OCI-LY7 (cell line): ENCODE measurements at regions not wholly inside any gene's neighbourhood (a gene's known extent, or its start where the extent isn't known, plus 50 kb on each side); places are given as distances from the start of the nearest gene placed in this dataset.

Source experiments
- CTCF ChIP-seq: fragments of 200-600 bp; sonication (generic); conservative IDR thresholded peaks from 2 replicates; pipeline ENCODE4 v1.5.1; 2014; ENCODE audit warnings: mild to moderate bottlenecking, antibody characterized with exemption, low read length, moderate library complexity, mixed read lengths
- EZH2phosphoT487 ChIP-seq: fragments of 200-600 bp; sonication (generic); IDR thresholded peaks from 2 replicates; pipeline ENCODE4 v1.6.1; 2018; ENCODE audit warnings: low read depth, borderline replicate concordance, mild to moderate bottlenecking, mixed run types, antibody characterized with exemption, low read length, moderate library complexity, mixed read lengths

DNA sequence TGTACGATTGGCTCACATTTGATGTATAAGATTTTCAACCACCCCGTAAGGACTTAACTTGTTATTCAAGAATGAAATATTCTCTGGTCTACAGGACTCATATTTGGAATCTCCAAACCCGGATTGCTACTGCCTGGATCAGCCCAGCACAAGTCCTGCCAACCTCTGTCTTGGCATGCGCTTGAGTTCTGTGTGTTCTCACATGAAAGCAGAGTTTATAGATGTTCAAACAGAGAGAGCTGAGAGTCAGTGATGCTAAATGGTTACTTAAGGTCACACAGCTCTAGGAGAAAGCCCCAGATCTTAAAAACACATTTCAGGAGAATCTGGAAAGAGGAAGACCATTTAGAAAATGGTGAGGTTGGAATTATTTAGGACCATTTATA is 268.0 kb upstream of the TBL1XR1 start:
- no peak for TF ChIP-seq CTCF
- TF ChIP-seq EZH2phosphoT487: no peak
